H1 (cell line): ENCODE measurements at regions not wholly inside any gene's neighbourhood (a gene's known extent, or its start where the extent isn't known, plus 50 kb on each side); places are given as distances from the start of the nearest gene placed in this dataset.

Source experiments
- CTCF ChIA-PET: fragments of 300-600 bp; sonication (Branson Sonifier 250); formaldehyde crosslinking; loops from one replicate; lab custom pipeline; 2021; ENCODE audit not compliant: partially characterized antibody; lab: Charles Lee
- POLR2A ChIA-PET: fragments of 300-600 bp; sonication (Branson Sonifier 250); formaldehyde crosslinking; loops from one replicate; lab custom pipeline; 2021; ENCODE audit warnings: inconsistent platforms; ENCODE audit not compliant: partially characterized antibody; lab: Charles Lee
- DNase-seq, 2 experiments: peaks; one replicate each; pipeline versions ENCODE4 v3.0.0 to v3.0.0-alpha.2; 2010 to 2022; ENCODE audit warnings: low spot score in 2 of 2, low read depth in 1 of 2, mixed read lengths in 1 of 2
- FAIRE-seq: peaks from 2 replicates; lab custom pipeline; 2011; peaks lifted over from hg19 to GRCh38; lab: Jason Lieb, UNC
- H2AFZ ChIP-seq: 2 replicates; pipeline ENCODE4 v1.8.1; 2012; ENCODE audit warnings: low read length, inconsistent platforms
- H2AK5ac ChIP-seq: 2 replicates; pipeline ENCODE4 v1.6.1; 2013; ENCODE audit warnings: low read depth, low read length
- H2BK120ac ChIP-seq: replicated peaks from 2 replicates; pipeline ENCODE3; 2013; ENCODE audit warnings: low read depth, low read length, inconsistent platforms
- H2BK12ac ChIP-seq: 2 replicates; pipeline ENCODE4 v1.6.1; 2013; ENCODE audit warnings: low read depth, low read length
- H2BK15ac ChIP-seq: 2 replicates; pipeline ENCODE4 v1.6.1; 2013; ENCODE audit warnings: low read length
- H2BK20ac ChIP-seq: 2 replicates; pipeline ENCODE4 v1.6.1; 2013; ENCODE audit warnings: low read length
- H2BK5ac ChIP-seq: 2 replicates; pipeline ENCODE4 v1.6.1; 2013; ENCODE audit warnings: low read depth, low read length
- H3K14ac ChIP-seq: 2 replicates; pipeline ENCODE4 v1.6.1; 2013; ENCODE audit warnings: inconsistent platforms; ENCODE audit not compliant: insufficient read length
- H3K18ac ChIP-seq: 2 replicates; pipeline ENCODE4 v1.6.1; 2013; ENCODE audit warnings: low read length; ENCODE audit errors: extremely low read depth
- H3K23ac ChIP-seq: 2 replicates; pipeline ENCODE4 v1.6.1; 2013; ENCODE audit warnings: inconsistent platforms; ENCODE audit not compliant: insufficient read length
- H3K23me2 ChIP-seq: 2 replicates; pipeline ENCODE4 v1.6.1; 2013; ENCODE audit warnings: low read depth, low read length
- H3K27ac ChIP-seq: 2 replicates; pipeline ENCODE4 v1.6.1; 2011; ENCODE audit warnings: low read depth, low read length, inconsistent platforms
- H3K27me3 ChIP-seq, 4 experiments: replicated peaks in 1 of 4; 1 replicate in 1 of 4; 2 replicates in 3 of 4; pipeline versions ENCODE4 v1.6.1 to v1.8.1; 2011 to 2013; ENCODE audit warnings: low read length in 3 of 4, mild to moderate bottlenecking in 3 of 4, inconsistent platforms in 2 of 4, mixed read lengths in 2 of 4, moderate library complexity in 1 of 4; ENCODE audit not compliant: control insufficient read depth in 3 of 4, insufficient read depth in 3 of 4; ENCODE audit errors: extremely low read depth in 1 of 4
- H3K36me3 ChIP-seq, 4 experiments: 2 replicates each; pipeline versions ENCODE4 v1.6.1 to v1.8.1; 2011 to 2013; ENCODE audit warnings: mild to moderate bottlenecking in 4 of 4, low read length in 3 of 4, moderate library complexity in 2 of 4, control low read depth in 1 of 4, inconsistent platforms in 1 of 4; ENCODE audit not compliant: insufficient read depth in 4 of 4, control insufficient read depth in 2 of 4
- H3K4ac ChIP-seq: replicated peaks from 2 replicates; pipeline ENCODE3; 2013; ENCODE audit warnings: low read length, low read depth, mixed read lengths, inconsistent platforms; ENCODE audit not compliant: insufficient read length
- H3K4me1 ChIP-seq, 4 experiments: replicated peaks in 1 of 4; 1 replicate in 1 of 4; 2 replicates in 3 of 4; pipeline versions ENCODE4 v1.6.1 to v1.8.1; 2011 to 2013; ENCODE audit warnings: low read length in 3 of 4, inconsistent platforms in 2 of 4, mixed read lengths in 1 of 4; ENCODE audit not compliant: insufficient read depth in 4 of 4, control insufficient read depth in 3 of 4
- H3K4me2 ChIP-seq, 2 experiments: 2 replicates each; pipeline versions ENCODE4 v1.6.1 to v1.8.1; 2011 to 2013; ENCODE audit warnings: low read depth in 2 of 2, low read length in 2 of 2, control low read depth in 1 of 2, inconsistent platforms in 1 of 2, mild to moderate bottlenecking in 1 of 2; ENCODE audit not compliant: insufficient read depth in 1 of 2
- H3K4me3 ChIP-seq, 4 experiments: fragments of 200-600, 300-600 bp in 1 of 4; sonication (generic), shearing (Covaris generic), sonication (Bioruptor Twin) in 1 of 4; 2 replicates each; pipeline versions ENCODE4 v1.5.1 to v1.8.1; 2011 to 2016; ENCODE audit warnings: low read length in 4 of 4, low read depth in 3 of 4, control low read depth in 2 of 4, inconsistent platforms in 2 of 4, mild to moderate bottlenecking in 2 of 4, mixed read lengths in 1 of 4, moderate library complexity in 1 of 4; ENCODE audit not compliant: insufficient read depth in 2 of 4; ENCODE audit errors: extremely low read depth in 1 of 4
- H3K56ac ChIP-seq: replicated peaks from 2 replicates; pipeline ENCODE3; 2013; ENCODE audit warnings: low read depth, mild to moderate bottlenecking, mixed read lengths, low read length, inconsistent platforms; ENCODE audit not compliant: insufficient read length
- H3K79me1 ChIP-seq: 2 replicates; pipeline ENCODE4 v1.6.1; 2013; ENCODE audit warnings: low read depth, low read length, control low read depth
- H3K79me2 ChIP-seq, 2 experiments: 2 replicates each; pipeline versions ENCODE4 v1.6.1 to v1.8.1; 2012 to 2013; ENCODE audit warnings: low read length in 2 of 2, mild to moderate bottlenecking in 2 of 2, inconsistent platforms in 1 of 2; ENCODE audit not compliant: insufficient read depth in 2 of 2, control insufficient read depth in 1 of 2
- H3K9ac ChIP-seq, 4 experiments: replicated peaks in 1 of 4; 1 replicate in 1 of 4; 2 replicates in 3 of 4; pipeline versions ENCODE4 v1.6.1 to v1.8.1; 2011 to 2013; ENCODE audit warnings: low read depth in 3 of 4, low read length in 3 of 4, control low read depth in 2 of 4, mild to moderate bottlenecking in 2 of 4, moderate library complexity in 2 of 4, inconsistent platforms in 1 of 4; ENCODE audit errors: extremely low read depth in 1 of 4
- H3K9me3 ChIP-seq, 2 experiments: 2 replicates each; pipeline versions ENCODE4 v1.6.1 to v1.8.1; 2012 to 2013; ENCODE audit warnings: mild to moderate bottlenecking in 2 of 2, moderate library complexity in 2 of 2, control low read depth in 1 of 2, inconsistent platforms in 1 of 2, low read depth in 1 of 2, low read length in 1 of 2, mixed read lengths in 1 of 2; ENCODE audit not compliant: insufficient read depth in 2 of 2
- H4K20me1 ChIP-seq, 2 experiments: replicated peaks in 1 of 2; 2 replicates each; pipeline versions ENCODE3 to v1.8.1; 2011 to 2013; ENCODE audit warnings: inconsistent platforms in 2 of 2, low read length in 2 of 2, mild to moderate bottlenecking in 1 of 2; ENCODE audit not compliant: insufficient read depth in 2 of 2, control insufficient read depth in 1 of 2
- H4K5ac ChIP-seq: 2 replicates; pipeline ENCODE4 v1.6.1; 2013; ENCODE audit warnings: low read length, low read depth, mixed read lengths, inconsistent platforms; ENCODE audit not compliant: insufficient read length
- H4K8ac ChIP-seq: 2 replicates; pipeline ENCODE4 v1.8.0; 2013; ENCODE audit warnings: mild to moderate bottlenecking, moderate library complexity, low read length, inconsistent platforms; ENCODE audit not compliant: insufficient read depth; ENCODE audit errors: extremely low read depth
- H4K91ac ChIP-seq: replicated peaks from 2 replicates; pipeline ENCODE3; 2013; ENCODE audit warnings: low read length, mixed read lengths, inconsistent platforms; ENCODE audit not compliant: insufficient read length
- BRCA1 ChIP-seq: IDR thresholded peaks from 2 replicates; pipeline ENCODE4 v1.6.1; 2012; ENCODE audit warnings: low read depth, low read length, improper control_type of control experiment
- EZH2 ChIP-seq: fragments of 200-600 bp; sonication (generic); IDR thresholded peaks from 2 replicates; pipeline ENCODE4 v1.7.1; 2012; ENCODE audit warnings: low read depth, mild to moderate bottlenecking, moderate library complexity, low read length, inconsistent platforms; ENCODE audit not compliant: severe bottlenecking
- HDAC6 ChIP-seq: IDR thresholded peaks from one replicate; pipeline ENCODE4 v1.7.1; 2012; ENCODE audit warnings: low read depth, mild to moderate bottlenecking, inconsistent platforms, low read length, moderate library complexity
- MAX ChIP-seq: IDR thresholded peaks from 2 replicates; pipeline ENCODE4 v1.6.1; 2012; ENCODE audit warnings: inconsistent platforms
- NRF1 ChIP-seq: IDR thresholded peaks from 2 replicates; pipeline ENCODE4 v1.6.1; 2011; ENCODE audit warnings: mild to moderate bottlenecking, low read depth, low read length, improper control_type of control experiment
- RAD21 ChIP-seq, 2 experiments: IDR thresholded peaks in 1 of 2; conservative IDR thresholded peaks in 1 of 2; 2 replicates each; pipeline ENCODE4 v1.6.1; 2011; ENCODE audit warnings: low read depth in 2 of 2, low read length in 2 of 2, improper control_type of control experiment in 1 of 2, inconsistent platforms in 1 of 2, mild to moderate bottlenecking in 1 of 2, moderate library complexity in 1 of 2
- SRF ChIP-seq: IDR thresholded peaks from 2 replicates; pipeline ENCODE4 v1.6.1; 2011; ENCODE audit warnings: mild to moderate bottlenecking, low read depth, low read length, moderate library complexity
- USF2 ChIP-seq: IDR thresholded peaks from 2 replicates; pipeline ENCODE4 v1.6.1; 2011; ENCODE audit warnings: low read length, improper control_type of control experiment
- WGBS, 2 experiments: shearing (Covaris generic) in 1 of 2; methylation state at CpG; one replicate each; pipeline versions ENCODE4 v1.1.6 to v1.1.7; 2013 to 2015; ENCODE audit warnings: low lambda C conversion rate in 2 of 2, mixed read lengths in 2 of 2, inconsistent platforms in 1 of 2, low coverage in 1 of 2, missing lambda C conversion rate in 1 of 2; ENCODE audit not compliant: insufficient replicate concordance in 2 of 2, insufficient coverage in 1 of 2, insufficient read length in 1 of 2; ENCODE audit errors: extremely low coverage in 1 of 2, missing lambda C conversion rate in 1 of 2; 5-methylcytosine and 5-hydroxymethylcytosine counted together

- no peaks in the 10 kb centered on the region for H3K79me1 ChIP-seq
- no peak overlapping the region for H4K8ac ChIP-seq
- POLR2A ChIA-PET: interaction anchor here (1.3 kb wide), 1 partner anchor 49 kb away, joined by 3 read pairs; no protein-coding TSS in a partner anchor
- no peaks in the 10 kb centered on the region for H3K23me2 ChIP-seq
- no peak overlapping the region for H3K4me2 ChIP-seq
- no peak overlapping the region for H3K4me3 ChIP-seq
- H2BK15ac ChIP-seq: no peak overlapping the region
- WGBS, 2 experiments: 87% methylated on average over 10 of the region's 10 CpGs; no CpG with 5 or more reads in 1 of the 2 experiments
- H3K27me3 ChIP-seq: no peaks in the 10 kb centered on the region
- H2BK20ac ChIP-seq: no peak overlapping the region
- H3K9me3 ChIP-seq: no peaks in the 10 kb centered on the region
- H3K56ac ChIP-seq: no peak overlapping the region
- no peak overlapping the region for H3K27ac ChIP-seq
- no peak overlapping the region for H4K91ac ChIP-seq
- DNase-seq (no peak), FAIRE-seq (no peak)
- TF ChIP-seq RAD21 (IDR thresholded peaks at IDR 0.05 in 1 of 2, conservative IDR thresholded peaks at IDR 0.05 in 1 of 2; ENCODE audit: low read depth in 2 of 2, low read length in 2 of 2) (no peak), HDAC6 (no peak), USF2 (no peak), SRF (no peak), BRCA1 (no peak), NRF1 (no peak), EZH2 (no peak), MAX (no peak)
- H4K20me1 ChIP-seq: no peaks in the 10 kb centered on the region
- H3K79me2 ChIP-seq: no peaks in the 10 kb centered on the region
- H3K9ac ChIP-seq: no peak overlapping the region
- CTCF ChIA-PET: interaction anchor here (0.9 kb wide), 1 partner anchor 185 kb away, joined by 3 read pairs; no protein-coding TSS in a partner anchor
- H3K23ac ChIP-seq: no peak overlapping the region
- peaks cover 0 to 7% (median 2%) of the 10 kb centered on the region in 4 experiments; a peak in 4 of 7 replicates for H3K4me1 ChIP-seq
- no peak overlapping the region for H3K14ac ChIP-seq
- H3K18ac ChIP-seq: no peak overlapping the region
- H2AK5ac ChIP-seq: no peak overlapping the region
- no peaks in the 10 kb centered on the region for H3K36me3 ChIP-seq
- H4K5ac ChIP-seq: no peak overlapping the region
- H2BK12ac ChIP-seq: no peak overlapping the region
- no peak overlapping the region for H2AFZ ChIP-seq
- no peak overlapping the region for H2BK5ac ChIP-seq
- no peak overlapping the region for H2BK120ac ChIP-seq
- H3K4ac ChIP-seq: no peak overlapping the region
Measured at GRCh38 chr20:50289581-50289980, 99.0 kb downstream of the CEBPB start.
